D721Med (cell line): ENCODE measurements at regions not wholly inside any gene's neighbourhood (a gene's known extent, or its start where the extent isn't known, plus 50 kb on each side); places are given as distances from the start of the nearest gene placed in this dataset.
A peak's percentile ranks its signal among the peaks of the same experiment; 100 is the strongest.

Experiments used
- DNase-seq: peaks from one replicate; pipeline ENCODE4 v3.0.0; 2011; ENCODE audit warnings: low spot score; ENCODE audit not compliant: insufficient read length
- FAIRE-seq: peaks from 2 replicates; lab custom pipeline; 2011; peaks lifted over from hg19 to GRCh38; lab: Jason Lieb, UNC
- TF ChIP-seq, protein P1 (sequence below): IDR thresholded peaks from 2 replicates; pipeline ENCODE4 v1.5.1; 2012; ENCODE audit warnings: mild to moderate bottlenecking, control low read depth; ENCODE audit not compliant: insufficient read depth; ENCODE audit errors: missing control alignments

DNA sequence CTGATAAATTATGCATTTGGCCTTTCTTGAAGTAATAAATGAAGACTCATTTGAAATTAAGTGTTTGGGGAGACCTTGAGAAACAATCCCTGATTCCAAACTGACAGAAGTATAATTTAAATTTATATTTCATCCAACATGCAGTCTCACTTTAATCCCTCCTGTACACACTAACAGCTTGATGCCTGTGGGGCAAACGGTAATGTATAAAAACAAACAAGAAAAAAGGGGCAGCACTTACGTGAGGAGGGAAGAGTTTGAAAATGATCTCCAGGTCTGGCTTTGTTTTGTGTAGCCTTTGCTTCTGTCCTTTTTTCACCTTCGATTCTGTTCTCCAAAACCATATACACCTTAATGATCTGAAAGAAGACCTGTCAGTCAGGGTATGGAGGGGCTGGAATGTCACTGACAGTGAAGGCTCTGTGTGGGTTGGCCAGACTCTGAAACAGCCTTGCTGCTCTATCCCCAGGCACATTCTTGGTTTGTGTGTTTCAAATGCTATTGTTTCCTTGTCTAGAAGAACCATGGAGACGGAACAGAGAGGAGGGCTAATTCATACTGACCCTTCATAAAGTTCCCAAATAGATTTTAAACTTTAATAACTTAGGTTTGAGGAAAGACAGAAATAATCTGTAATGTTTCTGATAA, 338.2 kb upstream of the WWC1 start:
- TF ChIP-seq, protein P1, sequence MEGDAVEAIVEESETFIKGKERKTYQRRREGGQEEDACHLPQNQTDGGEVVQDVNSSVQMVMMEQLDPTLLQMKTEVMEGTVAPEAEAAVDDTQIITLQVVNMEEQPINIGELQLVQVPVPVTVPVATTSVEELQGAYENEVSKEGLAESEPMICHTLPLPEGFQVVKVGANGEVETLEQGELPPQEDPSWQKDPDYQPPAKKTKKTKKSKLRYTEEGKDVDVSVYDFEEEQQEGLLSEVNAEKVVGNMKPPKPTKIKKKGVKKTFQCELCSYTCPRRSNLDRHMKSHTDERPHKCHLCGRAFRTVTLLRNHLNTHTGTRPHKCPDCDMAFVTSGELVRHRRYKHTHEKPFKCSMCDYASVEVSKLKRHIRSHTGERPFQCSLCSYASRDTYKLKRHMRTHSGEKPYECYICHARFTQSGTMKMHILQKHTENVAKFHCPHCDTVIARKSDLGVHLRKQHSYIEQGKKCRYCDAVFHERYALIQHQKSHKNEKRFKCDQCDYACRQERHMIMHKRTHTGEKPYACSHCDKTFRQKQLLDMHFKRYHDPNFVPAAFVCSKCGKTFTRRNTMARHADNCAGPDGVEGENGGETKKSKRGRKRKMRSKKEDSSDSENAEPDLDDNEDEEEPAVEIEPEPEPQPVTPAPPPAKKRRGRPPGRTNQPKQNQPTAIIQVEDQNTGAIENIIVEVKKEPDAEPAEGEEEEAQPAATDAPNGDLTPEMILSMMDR = no peak
- no peak for FAIRE-seq
- no peak for DNase-seq

DNA sequence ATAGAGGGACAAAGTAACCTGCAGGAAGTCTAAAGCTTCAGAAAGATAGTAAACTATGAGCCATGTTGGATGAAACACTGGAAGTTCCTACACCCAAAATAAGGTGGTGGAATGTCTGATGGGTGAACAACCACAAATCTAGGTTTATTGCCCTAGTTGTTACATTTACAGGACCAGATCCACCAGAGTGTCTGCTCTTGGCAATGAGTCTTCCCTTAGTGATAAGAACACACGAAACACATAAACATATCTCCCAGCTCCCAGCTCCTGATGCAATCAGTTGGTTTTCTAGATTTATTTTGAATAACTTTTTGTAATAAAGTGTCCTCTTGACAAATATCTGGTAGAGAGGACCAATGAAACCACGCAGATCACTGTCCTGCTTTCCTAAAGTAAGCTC, 329.7 kb upstream of the WWC1 start:
- no peak for FAIRE-seq
- TF ChIP-seq, protein P1 = no peak
- DNase-seq = no peak

DNA sequence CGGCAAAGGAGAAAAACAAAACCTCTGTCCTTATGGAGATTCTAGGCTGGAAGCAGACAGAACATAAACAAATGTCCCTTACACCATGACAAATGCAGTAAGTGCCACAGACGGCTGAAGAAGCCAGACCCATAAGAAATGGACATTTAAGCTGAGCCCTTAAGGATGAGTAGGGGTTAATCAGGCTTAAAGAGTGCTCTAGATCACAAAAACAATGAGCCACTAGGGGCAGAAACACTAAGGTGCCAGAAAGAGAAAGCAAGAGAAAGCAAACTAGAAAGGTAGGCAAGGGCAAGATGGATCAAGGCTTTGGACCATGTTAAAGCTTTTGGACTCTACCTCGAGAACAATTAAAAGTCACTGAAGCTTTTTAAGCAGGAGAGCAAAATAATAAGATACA, 326.9 kb upstream of the WWC1 start:
- FAIRE-seq = peak; percentile 72
- TF ChIP-seq, protein P1 = peak; percentile 32
- DNase-seq = no peak

DNA sequence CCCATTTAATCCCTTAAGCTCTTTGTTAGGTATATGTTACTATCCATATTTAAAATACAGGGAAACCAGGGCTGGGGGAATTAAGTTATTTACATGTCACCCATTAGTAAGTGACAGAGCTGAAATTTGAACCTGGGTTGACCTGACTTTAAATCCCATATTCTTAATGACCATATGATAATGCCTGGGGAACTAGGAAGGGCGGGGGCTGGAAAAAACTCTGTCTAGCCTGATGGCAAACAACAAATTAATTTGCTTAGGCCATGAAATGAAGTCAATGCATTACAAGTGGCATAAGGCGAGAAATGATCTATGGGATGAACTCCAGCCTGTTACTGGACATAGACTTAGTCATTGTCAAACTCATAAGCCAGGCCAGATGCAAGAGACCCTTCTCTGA, 325.7 kb upstream of the WWC1 start:
- TF ChIP-seq, protein P1 = no peak
- FAIRE-seq (no peak), DNase-seq (no peak)

DNA sequence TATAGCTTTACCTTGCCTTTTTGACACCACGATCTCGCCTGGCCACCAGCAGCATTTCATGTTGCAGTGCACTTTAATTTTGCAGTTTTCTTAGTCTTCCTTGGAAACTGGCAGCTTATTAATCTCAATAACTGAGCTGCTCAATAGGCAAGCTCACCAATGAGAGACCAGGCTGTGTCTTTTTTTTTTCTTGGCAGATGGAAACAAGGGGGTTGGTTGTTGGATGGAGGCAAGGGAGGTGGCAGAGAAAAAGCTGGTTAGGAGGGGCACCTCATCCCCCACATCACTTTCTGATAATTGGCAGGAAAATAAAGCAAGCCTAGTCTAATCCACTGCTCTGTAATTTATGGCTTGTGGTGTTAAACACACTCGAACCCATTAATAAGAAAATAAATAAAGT, 324.5 kb upstream of the WWC1 start:
- TF ChIP-seq, protein P1 = no peak
- FAIRE-seq (no peak), DNase-seq (no peak)

DNA sequence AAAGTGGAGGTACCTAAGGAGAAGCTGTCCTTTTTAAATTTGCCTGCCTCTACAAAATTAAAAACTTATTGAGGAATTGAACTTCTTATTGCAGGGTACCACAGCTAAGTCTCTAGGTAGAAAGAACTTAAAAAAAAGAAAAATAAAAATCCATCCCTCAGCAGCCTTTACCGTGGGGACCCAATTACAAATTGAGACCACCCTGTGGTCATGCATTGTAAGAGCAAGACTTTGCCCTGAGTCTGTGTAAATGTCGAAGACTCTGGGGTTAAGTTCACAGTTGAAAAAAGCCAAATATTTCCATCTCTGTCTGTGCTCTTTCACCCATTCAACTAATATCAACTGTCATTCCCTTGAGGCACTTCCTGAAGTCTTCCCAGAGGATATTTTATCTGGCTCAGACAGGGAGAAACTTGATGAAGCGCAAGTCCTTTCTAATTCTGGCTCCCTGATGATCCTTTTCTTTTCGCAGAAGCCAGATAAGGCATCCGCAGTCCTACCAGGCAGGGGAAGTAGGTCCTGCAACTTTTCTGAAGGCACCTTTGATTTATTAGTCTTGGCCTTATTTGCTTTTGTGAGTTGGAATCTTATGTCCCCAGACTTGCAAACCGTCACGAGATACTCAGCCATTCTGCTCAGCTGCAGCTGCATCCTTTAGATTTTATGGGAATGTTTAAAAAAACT, 323.8 kb upstream of the WWC1 start:
- TF ChIP-seq, protein P1 = no peak
- no peak for DNase-seq
- no peak for FAIRE-seq

DNA sequence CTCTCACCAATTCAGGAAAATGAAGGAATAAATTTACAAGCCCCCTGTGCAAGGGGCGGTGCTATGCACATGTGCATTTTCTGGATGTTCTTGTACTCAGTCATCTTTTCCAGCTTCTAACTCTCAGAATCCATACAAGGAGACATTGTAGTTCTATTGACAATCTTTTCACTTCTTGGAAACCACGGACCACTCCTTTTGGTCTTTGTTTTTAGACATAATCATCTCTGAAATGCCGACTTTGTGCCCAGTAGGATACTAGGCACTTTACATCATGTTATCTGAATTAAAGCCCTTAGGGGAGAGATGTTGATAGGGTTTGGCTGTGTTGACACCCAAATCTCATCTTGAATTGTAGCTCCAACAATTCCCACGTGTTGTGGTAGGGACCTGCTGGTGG, 322.6 kb upstream of the WWC1 start:
- DNase-seq (no peak), FAIRE-seq (no peak)
- TF ChIP-seq, protein P1 = no peak
